OCI-LY3 (cell line): ENCODE measurements at regions not wholly inside any gene's neighbourhood (a gene's known extent, or its start where the extent isn't known, plus 50 kb on each side); places are given as distances from the start of the nearest gene placed in this dataset.

Experiments used
- CTCF ChIP-seq: fragments of 200-600, 300-600 bp; sonication (generic); IDR thresholded peaks from 2 replicates; pipeline ENCODE4 v1.5.1; 2014; ENCODE audit warnings: antibody characterized with exemption, low read length, low read depth
- EZH2phosphoT487 ChIP-seq: fragments of 200-600 bp; shearing (Covaris generic); IDR thresholded peaks from 2 replicates; pipeline ENCODE4 v1.6.1; 2018; ENCODE audit warnings: antibody characterized with exemption, mixed run types, low read depth

GRCh38 chr6:9943986-9944385 lies 470.9 kb downstream of the TFAP2A start:
- TF ChIP-seq CTCF, result no peak
- TF ChIP-seq EZH2phosphoT487, result no peak
